MV-4-11 (cell line): ENCODE measurements at regions not wholly inside any gene's neighbourhood (a gene's known extent, or its start where the extent isn't known, plus 50 kb on each side); places are given as distances from the start of the nearest gene placed in this dataset.
"Not testable (repeated sequence)": the region's sequence is repeated elsewhere in the genome, so short reads cannot be mapped to it uniquely, and the experiment has no call there.

ENCODE experiments used
- DNase-seq: peaks from one replicate; lab custom pipeline; 2025; lab: John Stamatoyannopoulos, UW

DNA sequence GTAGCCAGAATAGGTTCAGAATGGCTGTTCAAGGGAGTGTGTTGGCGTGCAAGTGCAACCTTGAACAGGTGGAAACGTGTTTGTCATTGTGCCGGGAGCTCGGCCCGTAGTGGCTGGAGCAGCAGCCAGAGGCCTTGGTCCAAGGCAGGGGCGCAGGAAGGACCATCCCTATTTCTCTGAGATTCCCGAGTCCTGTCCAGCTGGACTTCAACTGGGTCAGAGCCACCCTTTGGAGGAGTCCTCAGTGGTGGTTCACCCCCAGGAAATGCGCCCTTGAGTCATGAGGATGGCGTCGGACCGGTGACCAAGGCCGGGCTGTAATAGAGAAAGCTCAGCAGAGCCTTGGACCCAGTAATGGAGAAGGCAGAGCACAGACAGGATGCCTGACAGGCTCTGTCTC lies 1402.0 kb downstream of the BRD1 start:
- no peak for DNase-seq

DNA sequence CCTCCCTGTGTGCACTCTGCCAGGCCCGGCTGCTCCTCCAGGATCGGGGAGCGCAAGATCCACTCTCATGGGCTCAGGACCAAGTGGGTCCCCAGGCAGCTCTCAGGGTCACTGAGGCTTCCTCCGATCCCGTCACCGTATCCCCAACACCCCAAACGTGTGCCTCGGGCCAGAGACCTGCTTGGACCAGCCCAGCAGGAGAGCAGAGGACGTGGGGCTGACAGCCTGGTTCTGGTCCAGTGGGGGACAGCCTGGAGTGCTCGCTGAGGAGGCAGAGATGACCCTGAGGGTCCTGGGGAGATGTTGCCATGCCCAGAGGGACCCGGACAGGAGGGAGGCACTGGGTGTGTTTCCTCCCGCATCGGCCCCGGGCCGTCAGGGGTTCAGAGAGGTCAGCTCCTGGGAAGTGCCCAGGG lies 1402.6 kb downstream of the BRD1 start:
- no peak for DNase-seq

DNA sequence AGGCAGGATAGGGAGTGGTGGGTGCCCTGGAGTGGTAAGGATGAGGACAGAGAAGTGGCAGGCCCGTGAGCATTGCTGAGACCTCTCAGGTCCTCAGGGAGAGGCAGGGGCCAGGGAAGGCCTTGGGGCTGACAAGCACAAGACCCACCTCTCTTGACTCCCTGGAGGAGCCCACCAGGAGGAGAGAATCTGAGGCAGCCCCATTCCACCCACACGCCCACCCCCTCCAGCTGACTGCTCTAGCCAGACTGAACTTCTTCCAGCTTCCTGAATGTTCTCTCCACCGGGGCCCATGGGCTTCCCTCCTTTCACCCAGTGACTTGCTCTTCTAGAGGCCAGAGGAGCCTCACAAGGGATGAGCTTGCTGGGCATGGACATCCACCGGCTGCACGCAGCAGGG lies 1403.0 kb downstream of the BRD1 start:
- DNase-seq = no peak

DNA sequence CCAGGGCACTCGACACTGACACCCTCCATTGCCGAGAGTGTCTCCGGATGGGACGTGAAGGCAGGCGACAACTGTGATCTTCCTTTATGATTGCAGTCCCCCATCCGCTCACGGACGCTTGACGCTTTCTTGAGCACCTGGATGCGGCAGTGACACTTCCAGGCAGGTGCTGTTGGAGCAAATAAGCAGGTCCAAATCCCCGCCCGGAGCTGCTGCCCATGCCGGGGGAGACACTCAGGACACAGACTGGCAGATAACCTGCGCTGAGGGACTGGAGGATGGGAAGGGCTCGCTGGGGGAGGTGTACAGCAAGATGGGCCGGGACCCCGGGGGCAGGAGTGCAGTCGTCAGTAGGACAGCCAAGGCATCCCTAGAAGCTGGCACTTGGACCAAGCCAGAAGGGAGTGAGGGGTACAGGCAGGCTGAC lies 1403.5 kb downstream of the BRD1 start:
- DNase-seq = no peak

DNA sequence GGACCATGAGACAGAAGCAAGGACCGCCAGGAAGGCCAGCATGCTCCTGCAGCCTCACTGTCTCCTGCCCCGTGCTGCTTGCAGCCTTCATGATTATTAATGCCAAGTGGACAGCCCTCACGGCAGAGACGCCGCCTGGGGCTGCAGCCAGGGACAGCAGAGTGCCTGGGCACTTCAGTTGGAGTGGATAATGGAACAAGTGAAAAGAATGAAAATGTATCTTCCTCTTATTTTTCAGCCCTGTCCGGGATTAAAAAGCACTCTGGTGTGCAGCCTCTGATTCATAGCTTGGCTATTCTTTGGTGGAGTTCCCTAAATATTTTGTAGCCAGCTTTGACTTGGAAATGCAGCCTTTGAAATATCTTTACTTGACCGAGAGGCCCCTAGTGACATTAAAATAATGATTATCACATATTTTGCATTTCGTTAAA lies 1404.2 kb downstream of the BRD1 start:
- no peak for DNase-seq

DNA sequence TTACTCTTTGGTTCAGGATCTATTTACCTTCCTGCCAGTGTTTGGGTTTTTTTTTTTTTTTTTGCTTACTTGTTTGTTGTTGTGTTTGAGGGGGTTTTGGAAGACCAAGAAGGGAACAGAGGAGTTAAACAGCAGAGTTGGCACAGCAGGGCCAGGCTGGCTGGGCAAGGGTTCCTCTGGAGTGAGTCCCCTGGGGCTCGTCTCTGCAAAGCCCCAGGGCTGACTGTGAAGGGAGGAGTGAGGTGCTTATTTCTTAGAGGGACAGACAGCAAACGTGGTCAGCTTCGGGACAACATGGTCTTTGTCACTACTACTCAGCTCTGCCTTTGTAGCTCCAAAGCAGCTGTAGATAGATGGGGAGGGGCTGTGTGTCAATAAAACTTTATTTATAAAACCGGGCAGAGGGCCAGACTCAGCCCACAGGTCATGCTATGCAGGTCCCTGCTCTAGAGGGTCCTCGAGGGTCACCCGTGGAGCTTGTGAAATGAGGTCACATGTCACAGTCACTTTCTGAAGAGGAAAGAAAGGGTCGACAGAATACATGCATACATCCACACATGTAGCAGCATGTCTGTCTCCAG lies 1404.7 kb downstream of the BRD1 start:
- DNase-seq = no peak

DNA sequence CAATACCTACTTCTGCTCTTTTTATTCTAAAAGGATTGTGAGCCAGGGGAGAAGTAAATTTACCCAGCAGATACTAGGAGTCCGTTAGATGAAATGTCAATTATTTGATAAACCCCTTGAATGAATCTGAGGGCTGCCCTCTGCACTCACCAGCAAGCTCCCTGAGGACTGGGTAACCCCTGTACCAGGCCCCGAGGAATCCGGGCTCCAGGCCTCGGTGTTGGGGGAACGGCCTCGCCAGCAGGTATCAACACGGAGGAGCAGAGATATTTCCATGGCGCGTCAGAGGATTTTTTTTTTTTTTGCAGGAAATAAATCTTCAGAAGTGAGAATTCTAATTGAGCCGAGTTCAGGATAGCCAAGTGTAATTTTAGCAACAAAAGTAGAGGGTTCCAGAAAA lies 1408.8 kb downstream of the BRD1 start:
- DNase-seq = no peak

DNA sequence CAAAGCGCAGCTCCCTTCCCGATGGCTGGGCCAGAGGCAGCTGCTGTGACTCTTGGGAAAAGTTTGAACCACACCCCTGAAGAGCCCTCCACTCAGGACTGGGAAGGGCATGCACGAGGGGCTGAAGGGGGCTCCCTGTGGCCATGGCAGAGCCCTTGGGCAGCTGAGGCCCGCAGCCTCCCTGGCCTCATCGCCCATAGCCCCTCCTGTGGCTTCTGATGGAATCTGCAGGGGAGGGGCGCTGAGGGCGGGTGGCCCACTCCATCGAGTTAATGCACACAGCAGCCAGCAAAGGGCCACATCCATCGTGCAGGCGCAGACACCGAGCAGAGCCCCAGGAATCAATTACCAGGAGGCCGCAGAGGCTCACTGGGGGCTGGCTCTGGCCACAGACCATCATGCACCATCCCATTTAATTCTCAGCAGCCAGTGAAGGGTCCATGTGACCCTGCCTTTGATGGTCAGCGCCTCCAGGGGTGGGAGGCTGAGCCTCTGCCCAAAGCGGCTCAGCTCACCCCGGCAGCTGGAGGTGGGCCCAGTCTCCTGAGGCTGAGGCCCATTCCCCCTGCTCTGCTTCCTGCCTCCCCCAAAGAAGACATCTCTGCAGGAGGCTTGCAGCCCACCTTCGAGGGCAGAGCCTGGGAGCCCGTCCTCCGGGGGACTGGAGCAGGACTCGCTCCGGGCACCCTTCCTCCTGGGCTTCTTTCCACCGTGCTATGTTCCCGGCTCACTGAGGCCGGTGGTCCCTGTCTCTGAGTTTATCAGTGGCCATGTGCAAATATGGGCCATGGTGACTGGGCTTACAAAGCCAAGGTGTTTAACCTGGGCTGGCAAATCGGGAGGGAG lies 1410.2 kb downstream of the BRD1 start:
- DNase-seq = no peak

DNA sequence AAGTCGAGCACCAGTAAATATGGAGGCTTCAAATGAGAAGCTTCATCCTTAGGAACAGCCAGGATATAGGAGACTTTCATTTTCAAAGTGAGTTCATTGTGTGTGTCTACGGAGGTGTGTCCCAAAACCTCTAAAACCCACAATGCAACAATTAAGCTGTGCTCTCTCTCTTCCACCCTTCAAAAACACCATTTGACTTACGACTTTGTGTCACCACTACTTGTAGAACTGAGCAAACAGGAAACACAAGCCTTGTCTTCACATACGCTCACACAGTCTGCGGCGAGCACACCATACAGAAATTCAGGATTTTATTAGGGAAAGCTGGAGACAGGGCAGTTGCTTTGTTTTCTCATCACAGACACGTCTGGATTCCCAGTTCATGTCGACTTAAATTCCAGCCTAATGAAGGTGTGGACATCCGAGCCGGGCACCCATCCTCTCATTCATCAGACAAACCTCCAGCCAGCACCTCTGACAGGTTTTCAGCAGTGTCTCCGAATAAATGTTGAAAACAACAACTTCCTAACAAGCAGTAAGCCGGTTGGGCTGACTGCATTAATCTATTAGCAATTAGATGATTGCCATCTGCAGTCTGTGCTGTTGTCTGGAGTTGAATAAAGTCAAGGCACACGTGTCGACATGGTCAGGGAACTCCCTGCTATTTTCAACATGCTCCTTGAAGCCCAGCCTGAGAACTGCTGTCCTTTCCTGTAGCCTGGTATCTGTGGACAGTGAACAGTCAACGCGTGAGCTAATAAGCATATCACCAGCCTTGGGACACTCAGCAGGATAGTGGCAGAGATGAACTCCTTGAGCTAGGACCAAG lies 1411.1 kb downstream of the BRD1 start:
- DNase-seq = no peak

DNA sequence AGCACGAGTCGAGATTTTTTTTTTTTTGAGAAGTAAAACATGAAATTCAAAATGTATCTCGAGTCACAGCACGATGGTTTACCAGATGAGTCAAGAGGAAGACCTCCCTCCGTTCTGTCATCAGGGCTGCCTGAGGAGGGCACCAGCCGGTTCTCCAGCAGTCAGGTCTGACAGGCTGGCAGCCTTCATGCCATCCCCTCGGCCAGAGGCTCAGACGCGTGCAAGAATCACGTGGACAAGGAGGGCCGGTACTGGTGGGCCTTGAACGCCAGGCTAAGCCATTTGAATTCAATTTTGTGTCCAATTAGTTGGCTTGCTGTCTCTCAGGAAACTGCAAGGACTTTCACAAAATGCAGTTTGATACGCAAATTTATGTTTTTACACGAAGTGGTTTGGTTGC lies 1412.2 kb downstream of the BRD1 start:
- no peak for DNase-seq

DNA sequence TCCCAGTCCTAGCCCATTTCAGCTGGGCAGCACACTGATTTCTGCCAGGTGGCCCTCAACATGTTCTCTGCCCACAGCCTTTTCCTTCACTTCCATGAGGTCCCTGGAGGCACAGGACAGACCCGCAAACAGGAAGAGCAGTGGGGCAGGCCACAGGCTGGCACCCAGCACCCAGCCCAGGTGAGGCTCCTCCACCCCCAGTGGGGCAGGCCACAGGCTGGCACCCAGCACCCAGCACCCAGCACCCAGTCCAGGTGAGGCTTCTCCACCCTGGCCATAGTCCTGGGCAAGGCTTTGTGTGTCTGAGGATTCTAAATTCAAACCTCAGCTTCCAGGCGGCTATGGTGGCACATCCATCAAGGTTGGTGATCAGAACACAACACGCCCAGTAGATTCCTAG lies 1413.0 kb downstream of the BRD1 start:
- DNase-seq = no peak

DNA sequence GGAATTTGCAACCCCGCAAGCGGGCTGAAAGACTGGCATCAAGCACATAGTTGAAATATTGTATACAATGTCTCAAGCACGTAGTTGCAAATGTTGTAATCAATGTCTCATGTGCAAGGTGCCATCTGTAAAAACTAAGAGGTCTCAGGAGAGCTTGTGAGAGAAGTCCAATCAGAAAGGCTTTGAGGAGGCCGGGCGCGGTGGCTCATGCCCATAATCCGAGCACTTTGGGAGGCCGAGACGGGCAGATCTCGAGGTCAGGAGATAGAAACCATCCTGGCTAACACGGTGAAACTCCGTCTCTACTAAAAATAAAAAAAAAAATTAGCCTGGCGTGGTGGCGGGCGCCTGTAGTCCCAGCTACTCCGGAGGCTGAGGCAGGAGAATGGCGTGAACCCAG lies 1414.7 kb downstream of the BRD1 start:
- DNase-seq = not testable (repeated sequence)

DNA sequence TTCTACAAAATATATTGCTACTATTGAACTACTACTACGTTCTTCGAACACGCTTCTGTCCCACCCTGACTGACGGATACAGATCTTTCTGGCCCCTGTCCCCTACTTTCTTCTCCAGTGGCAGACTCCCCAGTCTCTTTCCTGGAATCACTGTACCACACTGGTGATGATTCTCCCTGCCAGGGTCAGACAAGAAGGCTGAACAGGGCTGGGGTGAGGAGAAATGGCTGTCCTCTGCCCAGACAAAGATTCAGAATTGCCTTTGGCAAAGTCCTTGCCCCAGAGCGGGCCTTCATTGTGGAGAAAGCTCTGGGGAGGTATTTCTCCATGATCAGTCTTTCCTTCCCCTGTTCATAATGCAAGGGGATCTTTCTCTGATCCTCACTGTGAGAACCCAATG lies 1417.1 kb downstream of the BRD1 start:
- DNase-seq = no peak

DNA sequence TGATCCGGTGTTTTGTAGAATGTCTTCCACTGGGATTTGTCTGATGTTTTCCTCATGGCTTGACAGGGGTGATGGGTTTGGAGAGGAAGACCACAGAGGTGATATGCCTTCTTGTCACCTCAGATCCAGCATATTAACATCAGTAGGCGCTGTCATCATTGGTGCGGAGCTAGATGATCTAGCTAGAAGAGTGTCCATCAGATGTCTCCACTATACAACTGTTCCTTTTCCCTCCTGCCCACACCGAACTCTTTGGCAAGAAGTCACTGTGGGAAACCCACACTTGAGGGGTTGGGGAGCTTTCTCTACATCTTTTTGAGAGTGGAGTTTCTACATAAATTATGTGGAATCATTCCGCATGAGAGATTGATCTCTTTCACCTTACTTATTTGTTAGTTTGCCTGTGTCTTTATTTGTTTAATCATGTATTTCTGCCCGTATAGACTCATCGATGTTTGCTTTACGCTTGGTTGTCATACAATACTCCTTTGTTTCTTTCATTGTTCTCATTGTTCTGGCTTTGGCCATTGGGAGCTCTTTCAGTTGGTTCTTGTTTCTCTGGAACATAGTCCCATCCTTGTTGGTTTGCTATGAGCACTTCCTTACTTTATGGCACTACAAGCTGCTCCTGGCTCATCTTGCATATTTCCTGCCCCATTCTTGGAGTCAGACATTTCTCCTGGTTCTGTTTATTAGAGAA lies 1420.3 kb downstream of the BRD1 start:
- DNase-seq = no peak

DNA sequence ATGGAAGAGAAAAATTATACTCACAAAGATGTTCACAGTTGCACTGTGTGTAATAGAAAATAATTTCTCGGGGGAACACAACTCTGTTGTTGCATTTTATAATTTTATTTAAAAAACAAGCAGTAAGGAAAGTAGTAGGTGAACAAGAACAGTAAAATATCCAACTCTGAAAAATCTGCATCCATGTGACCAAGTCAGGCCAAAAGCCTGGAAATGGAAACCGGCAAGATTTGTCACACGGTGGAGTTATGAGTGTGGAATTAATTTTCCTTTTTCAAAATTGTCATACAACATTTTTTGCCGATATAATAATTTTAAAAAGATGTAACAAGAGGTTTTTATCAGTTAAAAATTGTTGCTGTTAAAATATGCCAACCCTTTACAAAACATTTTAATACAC lies 1421.5 kb downstream of the BRD1 start:
- no peak for DNase-seq

DNA sequence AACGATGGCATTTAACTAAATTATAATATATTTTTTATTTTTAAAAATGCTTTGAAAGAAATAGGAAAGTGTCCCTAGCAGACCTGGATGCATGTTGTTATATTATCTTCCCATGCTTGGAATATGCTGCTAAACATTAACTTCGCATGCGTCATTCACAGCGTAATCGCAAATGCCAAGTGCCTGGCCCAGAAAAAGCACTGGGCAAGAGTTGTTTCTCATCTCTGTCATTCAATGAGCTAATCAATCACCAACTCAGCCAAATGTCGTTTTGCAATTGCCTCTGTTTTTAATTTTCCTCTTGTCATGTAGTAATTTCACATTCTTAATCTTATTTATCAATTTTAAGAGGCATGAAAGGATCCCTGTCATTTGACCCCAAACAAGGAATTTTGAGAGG lies 1421.9 kb downstream of the BRD1 start:
- no peak for DNase-seq

DNA sequence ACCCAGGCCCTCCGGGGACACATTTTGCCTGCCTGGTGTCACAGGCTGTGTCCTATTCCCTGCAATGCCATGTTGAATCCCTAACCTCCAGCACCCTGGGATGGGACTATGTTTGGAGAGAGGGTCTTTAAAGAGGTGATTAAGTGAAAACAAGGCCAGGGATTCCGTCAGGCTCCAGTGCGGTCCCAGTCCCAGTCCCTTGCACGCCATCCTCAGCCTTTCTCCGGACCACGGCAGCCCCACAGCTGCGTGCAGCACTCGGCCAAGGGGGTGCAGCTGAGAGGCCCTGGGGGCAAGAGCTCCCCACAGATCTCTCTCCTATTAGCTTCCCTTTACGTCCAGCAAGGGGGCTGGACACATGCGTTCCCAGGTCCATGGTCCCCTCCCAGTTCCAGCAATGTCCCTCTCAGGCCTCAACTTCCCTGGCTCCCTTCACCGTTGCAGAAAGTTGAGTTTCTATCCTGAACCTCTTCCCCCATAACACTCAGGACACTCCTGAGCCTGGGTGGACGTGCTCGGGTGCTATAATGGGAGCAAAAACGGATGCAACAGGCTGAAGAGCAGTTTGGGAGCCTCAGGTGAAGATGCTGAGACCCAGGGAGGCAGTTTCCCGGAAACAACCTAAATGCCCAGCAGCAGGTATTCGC lies 1422.7 kb downstream of the BRD1 start:
- no peak for DNase-seq

DNA sequence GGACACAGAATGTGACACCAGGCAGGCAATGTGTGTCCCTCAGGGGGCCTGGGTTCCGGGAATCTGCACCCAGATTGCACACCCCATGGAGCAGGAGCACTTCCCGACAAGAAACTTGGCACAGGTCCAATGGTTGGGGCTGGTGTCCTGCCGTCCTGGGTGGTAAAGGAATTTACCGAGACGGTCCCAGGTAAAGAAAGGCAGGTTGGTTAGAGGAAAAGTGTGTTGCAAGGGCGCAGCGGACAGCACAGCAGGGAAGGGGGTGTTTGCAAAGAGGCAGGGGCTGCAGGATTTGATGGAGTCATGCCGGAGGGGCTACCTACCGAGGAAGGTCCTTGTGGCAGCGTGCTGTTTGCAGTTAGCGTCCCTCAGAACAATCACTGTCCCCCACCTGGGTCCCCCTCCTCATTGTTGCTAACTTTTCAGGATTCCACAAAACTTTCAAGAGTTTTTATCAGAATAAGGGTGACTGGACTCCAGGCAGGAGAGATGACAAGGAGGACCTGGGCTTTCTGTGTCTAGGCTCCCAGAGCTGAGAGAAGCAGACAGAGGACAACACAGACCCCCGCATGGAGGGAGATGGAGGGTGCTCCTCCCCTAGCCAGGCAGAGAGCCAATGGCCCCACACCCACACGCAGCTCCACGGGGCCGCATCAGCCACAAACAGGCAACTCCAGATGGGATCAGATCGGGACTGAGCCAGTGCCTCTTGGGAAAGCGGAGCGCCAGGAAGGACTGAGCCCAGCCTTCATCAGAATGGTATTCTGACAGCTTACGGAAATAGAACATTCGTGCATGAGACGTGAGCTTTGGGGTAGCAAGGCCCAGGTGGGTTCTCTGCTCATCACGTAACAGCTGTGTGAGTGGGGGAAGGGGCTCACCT lies 1423.9 kb downstream of the BRD1 start:
- DNase-seq = no peak

DNA sequence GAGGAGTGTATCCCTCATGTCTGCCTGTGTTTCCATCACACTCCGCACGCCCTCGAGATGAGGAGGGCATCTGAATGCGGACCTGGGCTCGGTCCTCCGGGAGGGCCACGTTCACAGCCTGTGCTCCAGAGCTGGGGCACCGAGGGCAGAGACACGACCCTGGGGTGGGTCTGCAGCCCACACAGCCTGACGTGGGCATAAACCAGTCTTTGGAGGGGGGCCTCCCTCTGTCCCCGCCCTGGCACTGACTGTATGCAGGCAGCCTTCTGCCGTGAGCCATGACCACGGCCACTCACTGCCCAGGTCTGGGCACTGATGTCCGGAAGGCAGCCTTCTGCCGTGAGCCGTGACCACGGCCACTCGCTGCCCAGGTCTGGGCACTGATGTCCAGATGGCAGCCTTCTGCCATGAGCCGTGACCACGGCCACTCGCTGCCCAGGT lies 1425.1 kb downstream of the BRD1 start:
- DNase-seq = no peak

DNA sequence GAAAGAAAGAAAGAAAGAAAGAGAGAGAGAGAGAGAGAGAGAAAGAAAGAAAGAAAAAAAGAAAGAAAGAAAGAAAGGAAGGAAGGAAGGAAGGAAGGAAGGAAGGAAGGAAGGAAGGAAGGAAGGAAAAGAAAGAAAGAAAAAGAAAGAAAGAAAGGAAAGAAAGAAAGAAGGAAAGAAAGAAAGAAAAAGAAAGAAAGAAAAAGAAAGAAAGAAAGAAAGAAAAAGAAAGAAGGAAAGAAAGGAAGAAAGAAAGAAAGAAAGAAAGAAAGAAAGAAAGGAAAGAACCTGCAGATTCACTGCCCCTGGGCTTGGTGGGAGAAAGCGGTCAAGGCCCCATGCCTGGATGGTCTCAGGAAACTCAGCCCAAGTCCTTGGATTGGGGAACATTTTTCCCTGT lies 1426.2 kb downstream of the BRD1 start:
- not testable (repeated sequence) for DNase-seq
